DND-41 (cell line): ENCODE measurements at regions not wholly inside any gene's neighbourhood (a gene's known extent, or its start where the extent isn't known, plus 50 kb on each side); places are given as distances from the start of the nearest gene placed in this dataset.

Source experiments
- ATAC-seq: fragments of 200-7000 bp; cut with Tn5 transposase; 3 replicates; pipeline ENCODE4 v1.9.1; 2021; ENCODE audit warnings: low read depth; ENCODE audit not compliant: insufficient read depth
- DNase-seq: peaks from one replicate; pipeline ENCODE4 v3.0.0-alpha.2; 2020
- H2AFZ ChIP-seq: 2 replicates; pipeline ENCODE4 v1.6.0; 2012; ENCODE audit warnings: low read depth, low read length
- H3K27ac ChIP-seq: 2 replicates; pipeline ENCODE4 v1.5.1; 2012; ENCODE audit warnings: low read length, inconsistent platforms
- H3K27me3 ChIP-seq: fragments of 200-600 bp; sonication (generic); 2 replicates; pipeline ENCODE4 v1.6.0; 2012; ENCODE audit warnings: low read length, mild to moderate bottlenecking, inconsistent platforms; ENCODE audit not compliant: insufficient read depth, poor library complexity
- H3K36me3 ChIP-seq: 2 replicates; pipeline ENCODE4 v1.5.1; 2012; ENCODE audit warnings: low read length, inconsistent platforms; ENCODE audit not compliant: insufficient read depth
- H3K4me1 ChIP-seq: 2 replicates; pipeline ENCODE4 v1.5.1; 2012; ENCODE audit warnings: mild to moderate bottlenecking, low read length; ENCODE audit not compliant: insufficient read depth
- H3K4me2 ChIP-seq: 2 replicates; pipeline ENCODE4 v1.6.0; 2012; ENCODE audit warnings: mild to moderate bottlenecking, moderate library complexity, low read length, inconsistent platforms; ENCODE audit not compliant: insufficient read depth
- H3K4me3 ChIP-seq, 2 experiments: fragments of 200-600 bp in 1 of 2; shearing (Covaris generic) in 1 of 2; 2 replicates each; pipeline ENCODE4 v1.5.1; 2012 to 2016; ENCODE audit warnings: inconsistent platforms in 2 of 2, low read length in 2 of 2, mild to moderate bottlenecking in 2 of 2, low read depth in 1 of 2, moderate library complexity in 1 of 2
- H3K79me2 ChIP-seq: 2 replicates; pipeline ENCODE4 v1.6.0; 2012; ENCODE audit warnings: low read length, inconsistent platforms; ENCODE audit not compliant: insufficient read depth
- H3K9ac ChIP-seq: 2 replicates; pipeline ENCODE4 v1.6.0; 2012; ENCODE audit warnings: low read depth, mild to moderate bottlenecking, inconsistent platforms, low read length, moderate library complexity
- H3K9me3 ChIP-seq: 2 replicates; pipeline ENCODE4 v1.5.1; 2012; ENCODE audit warnings: low read length, moderate library complexity, mild to moderate bottlenecking, inconsistent platforms; ENCODE audit not compliant: insufficient read depth, severe bottlenecking
- H4K20me1 ChIP-seq: 2 replicates; pipeline ENCODE4 v1.6.0; 2012; ENCODE audit warnings: low read length; ENCODE audit not compliant: insufficient read depth
- CTCF ChIP-seq: IDR thresholded peaks from 2 replicates; pipeline ENCODE4 v1.5.1; 2012; ENCODE audit warnings: borderline replicate concordance, low read length, moderate library complexity, mild to moderate bottlenecking; ENCODE audit not compliant: poor library complexity, severe bottlenecking; ENCODE audit errors: extremely low read depth
- EZH2 ChIP-seq: IDR thresholded peaks from 3 replicates; pipeline ENCODE4 v1.6.1; 2012; ENCODE audit warnings: borderline replicate concordance, low read depth, mild to moderate bottlenecking, moderate library complexity, low read length, inconsistent platforms; ENCODE audit not compliant: severe bottlenecking

DNA sequence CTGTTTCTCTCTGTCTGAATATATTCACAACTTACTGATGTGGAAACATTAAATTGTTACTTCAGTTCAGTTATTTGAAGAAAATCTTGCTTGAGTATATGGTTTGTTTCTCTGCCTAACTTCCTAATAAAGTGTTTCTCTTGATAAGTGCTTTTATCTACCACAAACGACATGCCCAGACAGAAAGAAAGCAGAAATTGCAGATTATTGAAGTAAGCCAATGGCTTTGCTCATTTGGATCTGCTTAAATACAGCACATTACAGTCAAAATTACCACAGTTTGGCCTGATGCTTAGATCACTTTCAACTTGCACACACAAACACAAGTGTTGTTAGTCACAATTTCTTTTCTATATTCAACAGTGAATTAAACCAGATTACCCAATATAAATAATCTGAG lies 68.0 kb downstream of the ATOH1 start:
- no peak overlapping the region for H3K9ac ChIP-seq
- H3K4me1 ChIP-seq, result no peaks in the 10 kb centered on the region
- no peaks in the 10 kb centered on the region for H4K20me1 ChIP-seq
- H3K27me3 ChIP-seq, result no peaks in the 10 kb centered on the region
- TF ChIP-seq CTCF (no peak), EZH2 (no peak)
- H3K4me2 ChIP-seq, result no peak overlapping the region
- no peak for DNase-seq
- no peak overlapping the region for H3K27ac ChIP-seq
- no peaks in the 10 kb centered on the region for H3K79me2 ChIP-seq
- H3K9me3 ChIP-seq, result no peaks in the 10 kb centered on the region
- no peak for ATAC-seq
- H3K4me3 ChIP-seq, result no peak overlapping the region
- H2AFZ ChIP-seq, result no peak overlapping the region
- no peaks in the 10 kb centered on the region for H3K36me3 ChIP-seq

DNA sequence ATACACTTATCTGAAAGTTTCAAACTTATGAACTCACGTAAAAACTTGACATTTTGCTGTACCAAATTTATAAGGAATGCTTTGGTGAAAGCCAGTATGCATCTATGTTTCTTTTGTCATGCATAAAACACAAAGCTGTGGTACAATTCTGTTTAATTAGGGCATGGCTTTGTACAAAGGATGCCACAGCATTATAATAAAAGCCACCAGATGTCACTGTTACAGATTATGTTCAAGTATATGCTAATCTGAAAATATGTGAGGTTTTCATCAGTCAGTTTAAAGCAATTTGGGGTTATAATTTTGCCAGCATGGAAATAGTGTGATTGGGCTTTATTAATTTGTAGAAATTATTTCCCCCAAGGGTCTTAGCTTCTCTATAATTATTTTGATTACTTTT lies 69.0 kb downstream of the ATOH1 start:
- Histone ChIP-seq H3K79me2 (no peaks in the 10 kb centered on the region), H3K27me3 (no peaks in the 10 kb centered on the region), H3K9ac (no peak overlapping the region), H3K4me2 (no peak overlapping the region), H3K9me3 (no peaks in the 10 kb centered on the region), H3K4me3 (no peak overlapping the region), H3K27ac (no peak overlapping the region), H2AFZ (no peak overlapping the region), H4K20me1 (no peaks in the 10 kb centered on the region), H3K36me3 (no peaks in the 10 kb centered on the region), H3K4me1 (no peaks in the 10 kb centered on the region)
- ATAC-seq (peak; percentile 74), DNase-seq (no peak)
- no peak for TF ChIP-seq EZH2
- peak; percentile 61 for TF ChIP-seq CTCF

DNA sequence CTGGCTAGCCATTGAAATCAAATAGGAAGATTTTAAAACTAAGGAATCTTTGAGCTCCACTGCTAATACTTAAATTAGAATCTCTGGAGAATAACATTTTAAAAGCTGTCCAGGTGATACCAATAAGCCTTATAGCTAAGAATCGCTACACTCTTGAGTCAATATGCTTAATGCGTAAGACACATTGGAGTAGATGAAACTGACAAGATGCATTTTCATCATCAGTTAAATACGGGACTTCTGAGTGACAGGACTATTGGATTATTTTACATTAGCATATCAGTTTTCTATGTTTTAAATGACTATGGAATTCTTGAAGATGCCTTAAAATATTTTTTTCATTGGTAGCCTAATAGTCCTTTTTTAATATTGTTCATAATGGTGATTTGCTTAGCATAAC lies 80.2 kb downstream of the ATOH1 start:
- DNase-seq, result no peak
- ATAC-seq, result no peak
- H3K4me1 ChIP-seq, result no peaks in the 10 kb centered on the region
- H3K9me3 ChIP-seq, result no peaks in the 10 kb centered on the region
- H3K4me3 ChIP-seq, result no peak overlapping the region
- H3K79me2 ChIP-seq, result no peaks in the 10 kb centered on the region
- no peaks in the 10 kb centered on the region for H3K27me3 ChIP-seq
- no peaks in the 10 kb centered on the region for H3K36me3 ChIP-seq
- H3K27ac ChIP-seq, result no peak overlapping the region
- TF ChIP-seq CTCF (no peak), EZH2 (no peak)
- no peak overlapping the region for H3K9ac ChIP-seq
- no peak overlapping the region for H2AFZ ChIP-seq
- no peaks in the 10 kb centered on the region for H4K20me1 ChIP-seq
- no peak overlapping the region for H3K4me2 ChIP-seq

DNA sequence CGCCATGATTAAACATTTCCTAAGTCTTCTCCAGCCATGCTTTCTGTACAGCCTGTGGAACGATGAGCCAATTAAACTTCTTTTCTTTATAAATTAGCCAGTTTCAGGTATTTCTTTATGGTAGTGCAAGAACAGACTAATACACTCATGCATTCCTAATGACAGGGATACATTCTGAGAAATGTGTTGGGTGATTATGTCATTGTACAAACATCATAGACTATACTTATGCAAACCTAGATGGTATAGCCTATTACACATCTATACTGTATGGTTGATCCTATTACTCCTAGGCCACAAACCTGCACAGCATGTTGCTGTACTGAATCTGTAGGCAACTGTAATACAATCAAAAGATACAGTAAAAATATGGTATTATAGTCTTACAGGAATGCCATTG lies 83.1 kb downstream of the ATOH1 start:
- TF ChIP-seq EZH2, result no peak
- TF ChIP-seq CTCF, result no peak
- Histone ChIP-seq H3K9me3 (no peaks in the 10 kb centered on the region), H3K27me3 (no peaks in the 10 kb centered on the region), H3K9ac (no peak overlapping the region), H3K27ac (no peak overlapping the region), H3K4me1 (no peaks in the 10 kb centered on the region), H3K79me2 (no peaks in the 10 kb centered on the region), H4K20me1 (no peaks in the 10 kb centered on the region), H3K4me2 (no peak overlapping the region), H3K36me3 (no peaks in the 10 kb centered on the region), H2AFZ (no peak overlapping the region), H3K4me3 (no peak overlapping the region)
- no peak for DNase-seq
- ATAC-seq, result no peak
